ENCODE measurements at regions not wholly inside any gene's neighbourhood (a gene's known extent, or its start where the extent isn't known, plus 50 kb on each side); places are given as distances from the start of the nearest gene placed in this dataset.
"Not testable (repeated sequence)": the region's sequence is repeated elsewhere in the genome, so short reads cannot be mapped to it uniquely, and the experiment has no call there.

GRCh38 chr5:117559005-117559844 is 984.6 kb upstream of the SEMA6A start:
- no peaks in the 10 kb centered on the region; the same call in 1 of the 2 replicates for H3K4me1 Mint-ChIP-seq (ENCODE audit: low read depth)
- no peaks in the 10 kb centered on the region for H3K36me3 Mint-ChIP-seq (ENCODE audit: low read depth)
- no peak for TF ChIP-seq CTCF (IDR thresholded peaks at IDR 0.05)
- H3K27me3 Mint-ChIP-seq (ENCODE audit: insufficient read depth), result no peaks in the 10 kb centered on the region
- H3K4me3 Mint-ChIP-seq, result no peak overlapping the region
- no peak overlapping the region for H3K27ac Mint-ChIP-seq
- DNase-seq, result no peak
- no peaks in the 10 kb centered on the region; the same call in 1 of the 2 replicates for H3K9me3 Mint-ChIP-seq

GRCh38 chr5:117551236-117551635 is 976.6 kb upstream of the SEMA6A start:
- no peaks in the 10 kb centered on the region for H3K4me1 Mint-ChIP-seq (ENCODE audit: low read depth)
- no peak overlapping the region for H3K27ac Mint-ChIP-seq
- TF ChIP-seq CTCF (IDR thresholded peaks at IDR 0.05), result no peak
- H3K9me3 Mint-ChIP-seq, result no peaks in the 10 kb centered on the region; the same call in 1 of the 2 replicates
- no peaks in the 10 kb centered on the region for H3K36me3 Mint-ChIP-seq (ENCODE audit: low read depth)
- no peak for DNase-seq
- no peaks in the 10 kb centered on the region; the same call in 1 of the 2 replicates for H3K27me3 Mint-ChIP-seq (ENCODE audit: insufficient read depth)
- no peak overlapping the region for H3K4me3 Mint-ChIP-seq

- Mint-ChIP-seq H3K4me3 (no peak overlapping the region), H3K27me3 (ENCODE audit: insufficient read depth) (no peaks in the 10 kb centered on the region), H3K36me3 (ENCODE audit: low read depth) (no peaks in the 10 kb centered on the region), H3K27ac (no peak overlapping the region), H3K9me3 (no peaks in the 10 kb centered on the region; the same call in 1 of the 2 replicates), H3K4me1 (ENCODE audit: low read depth) (no peaks in the 10 kb centered on the region)
- TF ChIP-seq CTCF (IDR thresholded peaks at IDR 0.05), result no peak
- no peak for DNase-seq
These were observed 972.6 kb upstream of the SEMA6A start for GRCh38 chr5:117547192-117547591.

GRCh38 chr5:117539692-117540091 is 965.1 kb upstream of the SEMA6A start:
- no peaks in the 10 kb centered on the region for H3K4me1 Mint-ChIP-seq (ENCODE audit: low read depth)
- DNase-seq, result no peak
- peaks cover 6% of the 10 kb centered on the region; the same call in 1 of the 2 replicates for H3K9me3 Mint-ChIP-seq
- no peaks in the 10 kb centered on the region for H3K27me3 Mint-ChIP-seq (ENCODE audit: insufficient read depth)
- no peaks in the 10 kb centered on the region for H3K36me3 Mint-ChIP-seq (ENCODE audit: low read depth)
- TF ChIP-seq CTCF (IDR thresholded peaks at IDR 0.05), result no peak
- no peak overlapping the region for H3K4me3 Mint-ChIP-seq
- H3K27ac Mint-ChIP-seq, result no peak overlapping the region

- no peak for TF ChIP-seq CTCF (IDR thresholded peaks at IDR 0.05)
These were observed 959.2 kb upstream of the SEMA6A start for GRCh38 chr5:117533792-117534191.

GRCh38 chr5:117533051-117533670 is 958.5 kb upstream of the SEMA6A start:
- DNase-seq; H3K4me3 Mint-ChIP-seq; H3K27me3 Mint-ChIP-seq (ENCODE audit: insufficient read depth); H3K36me3 Mint-ChIP-seq (ENCODE audit: low read depth); H3K4me1 Mint-ChIP-seq (ENCODE audit: low read depth); H3K27ac Mint-ChIP-seq: not testable (repeated sequence)
- H3K9me3 Mint-ChIP-seq, result peaks cover 11% of the 10 kb centered on the region; the same call in 1 of the 2 replicates

More at GRCh38 chr5:117533792-117534191, 959.2 kb upstream of the SEMA6A start:
- DNase-seq, result no peak
- Mint-ChIP-seq H3K9me3 (peaks cover 11% of the 10 kb centered on the region; the same call in 1 of the 2 replicates), H3K4me1 (ENCODE audit: low read depth) (no peaks in the 10 kb centered on the region), H3K36me3 (ENCODE audit: low read depth) (no peaks in the 10 kb centered on the region), H3K27me3 (ENCODE audit: insufficient read depth) (no peaks in the 10 kb centered on the region), H3K4me3 (no peak overlapping the region), H3K27ac (no peak overlapping the region)

All from HFFc6 (cell line).